Stimulated activated effector memory CD8-positive, alpha-beta T cell treated with anti-CD3 and anti-CD28 coated beads, Interleukin-12 subunit alpha, Interleukin-12 subunit beta, amount 100 ng/mL, for 72 hours (primary cell): ENCODE measurements at regions not wholly inside any gene's neighbourhood (a gene's known extent, or its start where the extent isn't known, plus 50 kb on each side); places are given as distances from the start of the nearest gene placed in this dataset.
A peak's percentile ranks its signal among the peaks of the same experiment; 100 is the strongest.
"Not testable (repeated sequence)": the region's sequence is repeated elsewhere in the genome, so short reads cannot be mapped to it uniquely, and the experiment has no call there.

Experiments
- ATAC-seq: fragments of 150-1000 bp; cut with Tn5 transposase; 2 replicates; pipeline ENCODE4 v1.10.0; 2021
- DNase-seq, 2 donors: peaks; one replicate each; pipeline ENCODE4 v3.0.0; 2021 to 2022; ENCODE audit warnings: low spot score in 2 of 2
- H3K27ac Mint-ChIP-seq: one replicate; pipeline ENCODE4 v1.8.0; 2022; ENCODE audit warnings: mild to moderate bottlenecking, mixed read lengths
- H3K36me3 Mint-ChIP-seq: one replicate; pipeline ENCODE4 v1.8.0; 2022; ENCODE audit warnings: mild to moderate bottlenecking, mixed read lengths
- H3K4me1 Mint-ChIP-seq: one replicate; pipeline ENCODE4 v1.8.0; 2022; ENCODE audit warnings: mixed read lengths
- H3K4me3 Mint-ChIP-seq: one replicate; pipeline ENCODE4 v1.8.0; 2022; ENCODE audit warnings: mild to moderate bottlenecking, mixed read lengths
- H3K9me3 Mint-ChIP-seq: one replicate; pipeline ENCODE4 v1.8.0; 2022; ENCODE audit warnings: mixed read lengths

GRCh38 chr20:20795721-20796120 lies 83.3 kb upstream of the RALGAPA2 start:
- Mint-ChIP-seq H3K36me3 (no peaks in the 10 kb centered on the region), H3K27ac (no peak overlapping the region), H3K4me1 (no peaks in the 10 kb centered on the region), H3K4me3 (no peak overlapping the region), H3K9me3 (no peaks in the 10 kb centered on the region)
- no peak for ATAC-seq
- no peak for DNase-seq

DNA sequence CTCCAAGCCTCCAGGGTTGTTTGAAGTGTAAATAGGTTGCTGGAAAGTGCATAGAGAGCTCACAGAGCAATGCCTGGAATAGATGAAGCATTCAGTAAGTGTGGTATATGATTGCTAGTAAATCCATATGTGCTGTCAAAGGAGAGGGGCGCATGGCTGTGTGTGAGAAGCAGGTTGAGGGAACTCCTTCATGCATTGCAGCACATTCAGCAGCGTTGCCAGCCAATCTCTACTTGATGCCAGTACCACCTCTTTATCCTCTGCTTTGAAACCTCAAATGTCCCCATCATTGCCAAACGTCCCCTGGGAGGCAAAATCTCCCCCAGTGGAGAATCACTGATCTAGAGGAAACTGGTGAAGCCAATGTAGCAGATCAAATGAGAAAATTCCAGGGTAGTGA lies 82.7 kb upstream of the RALGAPA2 start:
- no peak for ATAC-seq
- H3K4me1 Mint-ChIP-seq, result no peaks in the 10 kb centered on the region
- DNase-seq, result no peak
- H3K27ac Mint-ChIP-seq, result no peak overlapping the region
- H3K36me3 Mint-ChIP-seq, result no peaks in the 10 kb centered on the region
- no peak overlapping the region for H3K4me3 Mint-ChIP-seq
- no peaks in the 10 kb centered on the region for H3K9me3 Mint-ChIP-seq

- Mint-ChIP-seq H3K36me3 (no peaks in the 10 kb centered on the region), H3K4me3 (no peak overlapping the region), H3K9me3 (no peaks in the 10 kb centered on the region), H3K27ac (no peak overlapping the region), H3K4me1 (no peaks in the 10 kb centered on the region)
- ATAC-seq (no peak), DNase-seq (no peak)
Measured at GRCh38 chr20:20793591-20793990, 81.1 kb upstream of the RALGAPA2 start.

DNA sequence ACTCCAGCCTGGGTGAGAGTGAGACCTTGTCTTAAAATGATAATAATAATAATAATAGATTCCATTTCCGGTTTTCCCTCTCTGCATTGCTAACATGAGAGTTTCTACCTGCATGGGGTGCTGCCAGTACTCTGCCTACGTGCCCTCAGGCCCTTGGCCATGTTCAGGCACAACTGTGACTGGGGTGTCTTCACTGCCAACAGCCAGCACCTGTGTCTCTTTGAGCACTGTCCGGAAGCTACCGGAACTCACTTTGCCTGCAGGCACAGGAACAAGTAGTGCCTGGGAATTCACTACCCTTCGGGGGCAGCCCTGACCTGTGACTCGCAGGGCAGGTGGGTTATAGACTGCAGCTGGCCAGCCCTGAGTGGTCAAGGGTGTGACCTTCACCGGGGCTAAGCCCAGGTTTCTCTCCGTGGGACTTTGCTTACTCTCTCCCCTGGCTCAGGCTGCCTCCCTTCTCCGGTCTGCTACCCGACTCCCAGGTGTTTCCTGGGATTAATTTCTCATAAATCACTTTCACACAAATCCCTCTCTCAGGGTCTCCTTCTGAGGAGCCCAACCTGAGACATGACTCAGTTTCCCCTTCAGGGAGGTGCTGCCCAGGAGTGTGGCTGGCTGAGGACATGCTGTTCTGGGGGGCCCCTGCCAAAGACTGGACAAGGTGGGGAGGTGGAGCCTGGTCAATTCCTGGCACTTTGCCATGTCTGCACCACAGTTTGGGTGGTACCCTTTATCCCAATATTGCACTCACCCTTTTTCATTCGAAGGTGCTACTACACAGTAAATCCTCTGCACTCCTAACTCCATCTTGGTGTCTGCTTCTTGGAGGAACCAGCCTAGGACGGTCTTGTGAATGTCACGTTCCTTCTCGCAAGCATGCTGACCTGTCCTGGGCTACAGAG lies 79.5 kb upstream of the RALGAPA2 start:
- Mint-ChIP-seq H3K9me3 (peaks cover 4% of the 10 kb centered on the region), H3K36me3 (no peaks in the 10 kb centered on the region), H3K4me3 (no peak overlapping the region), H3K4me1 (no peaks in the 10 kb centered on the region), H3K27ac (no peak overlapping the region)
- peak; percentile 25 for ATAC-seq
- no peak for DNase-seq

DNA sequence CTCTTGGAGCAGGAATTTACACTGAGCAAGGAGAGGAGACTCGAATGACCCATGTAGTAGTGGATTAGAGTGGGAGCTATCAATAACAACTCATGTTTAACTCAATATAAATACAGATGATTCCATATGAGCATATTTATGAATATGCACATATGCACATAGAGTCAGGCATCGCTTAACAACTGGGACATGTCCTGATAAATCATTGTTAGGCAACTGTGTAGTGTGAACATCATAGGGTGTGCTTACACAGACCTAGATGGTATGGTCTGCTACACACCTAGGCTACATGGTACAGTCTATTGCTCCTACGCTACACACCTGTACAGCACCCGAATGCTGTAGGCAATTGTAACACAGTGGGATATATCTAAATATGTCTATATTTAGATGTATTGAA lies 75.9 kb upstream of the RALGAPA2 start:
- Mint-ChIP-seq H3K4me1 (no peaks in the 10 kb centered on the region), H3K27ac (no peak overlapping the region), H3K4me3 (no peak overlapping the region), H3K9me3 (peaks cover 4% of the 10 kb centered on the region), H3K36me3 (no peaks in the 10 kb centered on the region)
- no peak for DNase-seq
- ATAC-seq, result no peak

GRCh38 chr20:20786428-20786827 lies 74.0 kb upstream of the RALGAPA2 start:
- Mint-ChIP-seq H3K4me1 (no peaks in the 10 kb centered on the region), H3K27ac (no peak overlapping the region), H3K9me3 (peaks cover 4% of the 10 kb centered on the region), H3K36me3 (no peaks in the 10 kb centered on the region), H3K4me3 (no peak overlapping the region)
- DNase-seq (no peak), ATAC-seq (no peak)

DNA sequence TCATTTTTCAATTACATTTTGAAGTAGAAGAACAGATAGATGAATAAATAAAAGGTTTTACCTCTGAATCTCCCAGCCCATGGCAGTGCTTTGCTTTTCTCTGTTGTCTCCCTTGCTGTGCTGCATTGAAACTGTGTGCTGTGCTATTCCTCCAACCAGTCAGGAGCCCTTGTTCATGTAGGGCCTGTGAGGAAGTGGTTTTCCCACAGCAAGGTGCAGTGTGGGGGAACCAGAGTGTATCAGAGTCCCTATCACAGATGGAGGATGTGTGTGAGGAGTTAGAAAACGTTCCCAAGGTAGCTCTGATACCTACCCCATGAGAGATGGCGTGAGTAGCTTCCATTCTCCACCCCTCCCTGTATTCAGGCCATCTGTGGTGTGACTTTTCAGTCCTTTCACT lies 72.8 kb upstream of the RALGAPA2 start:
- H3K27ac Mint-ChIP-seq, result no peak overlapping the region
- no peaks in the 10 kb centered on the region for H3K4me1 Mint-ChIP-seq
- ATAC-seq (no peak), DNase-seq (no peak)
- no peak overlapping the region for H3K4me3 Mint-ChIP-seq
- no peaks in the 10 kb centered on the region for H3K36me3 Mint-ChIP-seq
- H3K9me3 Mint-ChIP-seq, result peaks cover 4% of the 10 kb centered on the region

DNA sequence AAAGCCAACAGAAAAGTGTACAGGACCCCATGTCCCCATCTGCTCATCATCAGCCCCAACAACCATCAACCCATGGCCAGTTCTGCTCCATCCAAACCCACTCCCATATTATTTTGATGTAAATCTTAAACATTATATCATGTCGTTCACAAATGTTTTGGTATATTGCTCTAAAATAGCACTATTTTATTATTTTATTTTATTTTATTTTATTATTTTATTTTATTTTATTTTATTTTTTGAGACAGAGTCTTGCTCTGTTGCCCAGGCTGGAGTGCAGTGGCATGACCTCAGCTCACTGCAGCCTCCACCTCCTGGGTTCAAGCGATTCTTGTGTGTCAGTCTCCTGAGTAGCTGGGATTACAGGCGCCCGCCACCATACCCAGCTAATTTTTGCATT lies 72.0 kb upstream of the RALGAPA2 start:
- not testable (repeated sequence) for H3K36me3 Mint-ChIP-seq, H3K4me1 Mint-ChIP-seq, H3K9me3 Mint-ChIP-seq, ATAC-seq, H3K4me3 Mint-ChIP-seq, DNase-seq, H3K27ac Mint-ChIP-seq

DNA sequence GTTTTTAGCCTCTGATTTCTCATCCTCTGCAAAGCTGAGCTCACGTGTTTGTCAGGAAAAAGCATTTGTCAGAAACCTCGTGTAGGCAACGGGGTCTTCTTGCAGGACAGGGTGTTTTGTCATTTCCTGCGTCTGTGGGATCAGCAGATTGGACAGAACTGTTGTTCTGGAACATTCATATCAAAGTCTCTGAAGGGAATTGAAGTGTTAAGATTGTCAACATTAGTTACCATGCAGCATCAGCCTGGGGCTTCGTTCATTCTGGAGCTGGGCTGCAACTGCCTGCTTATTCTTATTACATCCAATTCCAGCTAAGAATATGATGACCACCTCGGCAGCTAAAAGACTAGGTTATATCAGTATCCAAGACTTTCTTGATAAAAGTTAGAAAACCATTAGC lies 71.0 kb upstream of the RALGAPA2 start:
- Mint-ChIP-seq H3K36me3 (no peaks in the 10 kb centered on the region), H3K4me1 (no peaks in the 10 kb centered on the region), H3K27ac (no peak overlapping the region), H3K4me3 (no peak overlapping the region), H3K9me3 (peaks cover 4% of the 10 kb centered on the region)
- DNase-seq (no peak), ATAC-seq (no peak)

DNA sequence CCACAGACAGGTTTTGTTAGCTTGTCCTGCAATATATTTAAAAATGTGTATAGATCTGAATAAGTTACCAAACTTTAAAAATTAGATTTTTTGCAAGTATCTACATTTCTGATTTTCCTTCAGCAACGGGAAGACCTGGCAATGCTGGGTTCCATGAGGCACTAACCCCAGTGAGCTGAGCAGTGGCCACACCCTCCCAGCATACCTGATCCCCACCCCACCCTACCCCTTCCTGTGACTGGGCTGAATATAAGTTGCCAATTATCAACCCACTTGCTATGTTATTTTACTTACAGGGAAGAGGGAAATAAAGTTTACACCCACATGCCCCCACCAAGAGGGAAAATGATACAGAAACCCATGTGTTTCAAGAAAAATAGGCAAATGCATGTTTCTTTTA lies 70.3 kb upstream of the RALGAPA2 start:
- Mint-ChIP-seq H3K4me3 (no peak overlapping the region), H3K9me3 (peaks cover 4% of the 10 kb centered on the region), H3K36me3 (no peaks in the 10 kb centered on the region), H3K4me1 (no peaks in the 10 kb centered on the region), H3K27ac (no peak overlapping the region)
- ATAC-seq, result no peak
- no peak for DNase-seq

- ATAC-seq (no peak), DNase-seq (no peak)
- H3K9me3 Mint-ChIP-seq, result peaks cover under 1% of the 10 kb centered on the region
- no peak overlapping the region for H3K4me3 Mint-ChIP-seq
- no peaks in the 10 kb centered on the region for H3K4me1 Mint-ChIP-seq
- no peaks in the 10 kb centered on the region for H3K36me3 Mint-ChIP-seq
- H3K27ac Mint-ChIP-seq, result no peak overlapping the region
Measured at GRCh38 chr20:20782231-20782630, 69.8 kb upstream of the RALGAPA2 start.

- ATAC-seq (no peak), DNase-seq (no peak)
- Mint-ChIP-seq H3K27ac (no peak overlapping the region), H3K4me1 (no peaks in the 10 kb centered on the region), H3K36me3 (no peaks in the 10 kb centered on the region), H3K9me3 (no peaks in the 10 kb centered on the region), H3K4me3 (no peak overlapping the region)
Measured at GRCh38 chr20:20781029-20781428, 68.6 kb upstream of the RALGAPA2 start.

DNA sequence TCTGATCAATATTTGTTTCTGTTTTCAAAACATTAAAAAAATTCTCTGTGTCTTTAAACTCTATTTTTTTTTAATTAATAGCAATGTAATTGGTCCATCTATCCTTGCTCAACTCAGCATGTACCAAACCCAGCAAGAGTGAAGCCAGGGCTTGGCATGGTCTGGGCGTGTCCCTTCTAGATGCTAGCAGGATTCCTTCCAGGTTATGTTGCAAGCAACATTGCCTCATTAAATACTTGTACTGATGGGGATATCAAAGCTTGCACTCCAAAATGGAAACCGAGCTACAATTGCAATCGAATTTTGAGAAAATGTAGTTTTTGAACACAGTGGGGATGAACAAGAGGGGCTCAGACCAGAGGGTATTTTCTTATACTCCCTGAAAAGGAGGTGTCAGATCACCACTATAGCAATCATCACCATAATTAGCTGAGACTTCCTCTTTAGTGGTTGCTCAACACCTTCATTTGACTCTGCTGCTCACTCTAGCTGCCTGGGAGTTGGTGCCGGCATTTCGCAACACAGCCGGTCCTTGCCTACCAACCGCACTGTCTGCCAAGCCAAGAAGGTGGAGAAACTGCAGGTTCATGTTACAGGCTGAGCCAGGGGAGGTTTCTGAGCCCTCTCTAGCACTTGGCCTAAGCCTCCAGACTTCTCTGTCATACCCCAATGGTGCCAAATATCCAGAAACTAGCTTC lies 67.8 kb upstream of the RALGAPA2 start:
- Mint-ChIP-seq H3K4me3 (no peak overlapping the region), H3K27ac (no peak overlapping the region), H3K4me1 (no peaks in the 10 kb centered on the region), H3K36me3 (no peaks in the 10 kb centered on the region), H3K9me3 (no peaks in the 10 kb centered on the region)
- no peak for DNase-seq
- ATAC-seq, result peak; percentile 19

- no peaks in the 10 kb centered on the region for H3K9me3 Mint-ChIP-seq
- DNase-seq (no peak), ATAC-seq (no peak)
- no peak overlapping the region for H3K4me3 Mint-ChIP-seq
- no peaks in the 10 kb centered on the region for H3K4me1 Mint-ChIP-seq
- H3K27ac Mint-ChIP-seq, result no peak overlapping the region
- no peaks in the 10 kb centered on the region for H3K36me3 Mint-ChIP-seq
Measured at GRCh38 chr20:20778676-20779075, 66.2 kb upstream of the RALGAPA2 start.

DNA sequence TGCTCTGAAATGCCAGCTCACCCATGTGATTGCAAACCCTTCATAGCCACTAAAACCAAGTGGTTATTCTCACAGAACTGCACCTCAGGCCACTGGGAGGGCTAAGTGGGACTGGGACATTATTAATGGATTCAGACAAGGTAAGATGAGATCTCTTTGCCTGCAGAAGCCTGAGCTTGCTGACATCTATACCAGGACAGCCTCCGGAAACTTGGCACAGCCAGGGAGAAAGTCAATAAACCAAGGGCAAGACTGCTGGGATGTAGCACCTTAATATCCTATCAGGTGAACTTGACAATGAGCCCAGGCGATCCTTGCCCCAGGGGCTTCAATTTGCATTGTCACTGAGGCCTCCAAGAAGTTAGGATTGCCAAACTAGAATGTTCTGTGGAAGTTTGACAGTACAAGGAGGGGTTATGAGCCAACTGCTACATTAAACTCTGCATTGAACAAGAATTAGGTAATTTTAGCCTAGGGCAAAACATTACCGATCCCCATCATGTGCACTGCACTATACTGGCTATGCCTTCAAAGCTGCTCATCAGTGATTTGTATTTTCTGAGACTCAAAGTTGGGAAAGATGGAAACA lies 60.1 kb upstream of the RALGAPA2 start:
- no peak overlapping the region for H3K4me3 Mint-ChIP-seq
- H3K4me1 Mint-ChIP-seq, result no peaks in the 10 kb centered on the region
- DNase-seq (no peak), ATAC-seq (no peak)
- H3K27ac Mint-ChIP-seq, result no peak overlapping the region
- H3K9me3 Mint-ChIP-seq, result no peaks in the 10 kb centered on the region
- no peaks in the 10 kb centered on the region for H3K36me3 Mint-ChIP-seq
